ENCODE measurements at regions not wholly inside any gene's neighbourhood (a gene's known extent, or its start where the extent isn't known, plus 50 kb on each side); places are given as distances from the start of the nearest gene placed in this dataset.

- no peaks in the 10 kb centered on the region for H3K36me3 Mint-ChIP-seq (ENCODE audit: insufficient read depth, unreplicated experiment)
- no peaks in the 10 kb centered on the region for H3K4me1 Mint-ChIP-seq (ENCODE audit: insufficient read depth, unreplicated experiment)
- H3K9me3 Mint-ChIP-seq (ENCODE audit: unreplicated experiment): no peaks in the 10 kb centered on the region
- ChIA-PET CTCF (interaction anchor here (1.1 to 2.2 kb wide), 2 partner anchors 218 to 446 kb away, joined by 5 to 6 read pairs; no protein-coding TSS in a partner anchor), POLR2A (no interaction called here)
- DNase-seq (ENCODE audit: unreplicated experiment): no peak
- H3K27ac Mint-ChIP-seq (ENCODE audit: low read depth, unreplicated experiment): no peak overlapping the region
- H3K27me3 Mint-ChIP-seq (ENCODE audit: insufficient read depth, unreplicated experiment): peaks cover 54% of the 10 kb centered on the region
- BruUV-seq (replicated peaks): no TSS peak
- TF ChIP-seq, protein P1, sequence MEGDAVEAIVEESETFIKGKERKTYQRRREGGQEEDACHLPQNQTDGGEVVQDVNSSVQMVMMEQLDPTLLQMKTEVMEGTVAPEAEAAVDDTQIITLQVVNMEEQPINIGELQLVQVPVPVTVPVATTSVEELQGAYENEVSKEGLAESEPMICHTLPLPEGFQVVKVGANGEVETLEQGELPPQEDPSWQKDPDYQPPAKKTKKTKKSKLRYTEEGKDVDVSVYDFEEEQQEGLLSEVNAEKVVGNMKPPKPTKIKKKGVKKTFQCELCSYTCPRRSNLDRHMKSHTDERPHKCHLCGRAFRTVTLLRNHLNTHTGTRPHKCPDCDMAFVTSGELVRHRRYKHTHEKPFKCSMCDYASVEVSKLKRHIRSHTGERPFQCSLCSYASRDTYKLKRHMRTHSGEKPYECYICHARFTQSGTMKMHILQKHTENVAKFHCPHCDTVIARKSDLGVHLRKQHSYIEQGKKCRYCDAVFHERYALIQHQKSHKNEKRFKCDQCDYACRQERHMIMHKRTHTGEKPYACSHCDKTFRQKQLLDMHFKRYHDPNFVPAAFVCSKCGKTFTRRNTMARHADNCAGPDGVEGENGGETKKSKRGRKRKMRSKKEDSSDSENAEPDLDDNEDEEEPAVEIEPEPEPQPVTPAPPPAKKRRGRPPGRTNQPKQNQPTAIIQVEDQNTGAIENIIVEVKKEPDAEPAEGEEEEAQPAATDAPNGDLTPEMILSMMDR (IDR thresholded peaks at IDR 0.05; ENCODE audit: unreplicated experiment): no peak
- intact Hi-C loops (cut with micrococcal nuclease): no loop called here
- no peak overlapping the region for H3K4me3 Mint-ChIP-seq (ENCODE audit: unreplicated experiment)
Observed at GRCh38 chr13:59459972-59460371, 703.8 kb downstream of the DIAPH3 start.

- Mint-ChIP-seq H3K27ac (ENCODE audit: low read depth, unreplicated experiment) (no peak overlapping the region), H3K4me3 (ENCODE audit: unreplicated experiment) (no peak overlapping the region), H3K27me3 (ENCODE audit: insufficient read depth, unreplicated experiment) (peaks cover 53% of the 10 kb centered on the region), H3K36me3 (ENCODE audit: insufficient read depth, unreplicated experiment) (no peaks in the 10 kb centered on the region), H3K9me3 (ENCODE audit: unreplicated experiment) (no peaks in the 10 kb centered on the region), H3K4me1 (ENCODE audit: insufficient read depth, unreplicated experiment) (no peaks in the 10 kb centered on the region)
- intact Hi-C loops (cut with micrococcal nuclease): no loop called here
- TF ChIP-seq, protein P1 (IDR thresholded peaks at IDR 0.05; ENCODE audit: unreplicated experiment): no peak
- ChIA-PET CTCF (no interaction called here), POLR2A (no interaction called here)
- no TSS peak for BruUV-seq (replicated peaks)
- DNase-seq (ENCODE audit: unreplicated experiment): no peak
Observed at GRCh38 chr13:59461411-59461810, 702.3 kb downstream of the DIAPH3 start.

DNA sequence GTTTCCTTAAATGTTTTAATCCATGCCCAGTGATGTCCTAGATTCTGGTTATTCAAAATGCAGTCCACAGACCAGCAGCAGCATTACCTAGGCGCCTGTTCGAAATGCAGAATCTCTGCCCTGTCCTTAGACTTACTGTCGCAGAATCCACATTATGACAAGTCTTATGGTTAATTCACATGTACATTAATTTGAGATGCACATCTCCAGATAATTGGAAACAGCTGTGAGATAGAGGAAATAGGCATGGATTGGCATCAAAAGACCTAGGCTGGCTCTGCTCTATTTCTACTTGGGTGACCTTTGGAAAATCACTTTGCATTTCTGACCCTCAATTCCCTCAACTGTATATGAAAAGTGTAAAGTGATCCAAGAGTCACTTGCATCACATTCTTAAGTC is 700.7 kb downstream of the DIAPH3 start:
- intact Hi-C loops (cut with micrococcal nuclease): no loop called here
- no peak overlapping the region for H3K27ac Mint-ChIP-seq (ENCODE audit: low read depth, unreplicated experiment)
- H3K4me1 Mint-ChIP-seq (ENCODE audit: insufficient read depth, unreplicated experiment): no peaks in the 10 kb centered on the region

DNA sequence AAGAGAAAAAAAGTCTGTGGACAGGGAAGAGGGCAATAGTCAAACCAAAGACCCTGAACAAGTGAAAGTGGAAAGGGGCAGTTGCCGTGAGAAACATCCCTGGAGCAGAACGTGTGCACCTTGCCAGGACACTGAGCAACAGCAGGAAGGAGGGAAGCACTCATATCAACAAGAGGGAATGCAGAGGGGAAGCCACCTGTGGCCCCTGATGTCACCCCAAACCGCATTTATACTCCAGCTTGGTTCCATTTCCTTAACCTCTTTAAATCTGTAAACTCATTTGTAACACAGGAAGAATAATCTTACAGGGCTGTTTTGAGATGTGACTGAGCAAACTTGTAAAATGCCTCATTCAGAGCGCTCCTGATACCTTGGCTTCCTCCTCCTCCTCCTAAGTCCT is 698.8 kb downstream of the DIAPH3 start:
- no peak overlapping the region for H3K27ac Mint-ChIP-seq (ENCODE audit: low read depth, unreplicated experiment)
- no TSS peak for BruUV-seq (replicated peaks)
- intact Hi-C loops (cut with micrococcal nuclease): no loop called here
- CTCF ChIA-PET: interaction anchor here (0.7 kb wide), 1 partner anchor 1523 kb away, joined by 4 read pairs; no protein-coding TSS in a partner anchor
- peaks cover 58% of the 10 kb centered on the region for H3K27me3 Mint-ChIP-seq (ENCODE audit: insufficient read depth, unreplicated experiment)
- no peak for DNase-seq (ENCODE audit: unreplicated experiment)
- TF ChIP-seq, protein P1 (IDR thresholded peaks at IDR 0.05; ENCODE audit: unreplicated experiment): no peak
- POLR2A ChIA-PET: no interaction called here
- H3K4me1 Mint-ChIP-seq (ENCODE audit: insufficient read depth, unreplicated experiment): no peaks in the 10 kb centered on the region
- no peak overlapping the region for H3K4me3 Mint-ChIP-seq (ENCODE audit: unreplicated experiment)
- peaks cover 13% of the 10 kb centered on the region for H3K9me3 Mint-ChIP-seq (ENCODE audit: unreplicated experiment)
- H3K36me3 Mint-ChIP-seq (ENCODE audit: insufficient read depth, unreplicated experiment): peaks cover 6% of the 10 kb centered on the region

More for the DNA sequence above, 700.7 kb downstream of the DIAPH3 start:
- Mint-ChIP-seq H3K36me3 (ENCODE audit: insufficient read depth, unreplicated experiment) (no peaks in the 10 kb centered on the region), H3K27me3 (ENCODE audit: insufficient read depth, unreplicated experiment) (peaks cover 40% of the 10 kb centered on the region), H3K9me3 (ENCODE audit: unreplicated experiment) (no peaks in the 10 kb centered on the region), H3K4me3 (ENCODE audit: unreplicated experiment) (no peak overlapping the region)
- DNase-seq (ENCODE audit: unreplicated experiment): no peak
- ChIA-PET POLR2A (no interaction called here), CTCF (no interaction called here)
- TF ChIP-seq, protein P1 (IDR thresholded peaks at IDR 0.05; ENCODE audit: unreplicated experiment): no peak
- BruUV-seq (replicated peaks): no TSS peak
